HG03175 (cell line): ENCODE measurements at regions not wholly inside any gene's neighbourhood (a gene's known extent, or its start where the extent isn't known, plus 50 kb on each side); places are given as distances from the start of the nearest gene placed in this dataset.
"Not testable (repeated sequence)": the region's sequence is repeated elsewhere in the genome, so short reads cannot be mapped to it uniquely, and the experiment has no call there.

Experiments
- ATAC-seq: cut with Tn5 transposase; IDR thresholded peaks from one replicate; pipeline ENCODE4 v1.9.1; 2021; ENCODE audit warnings: mild to moderate bottlenecking, moderate library complexity; ENCODE audit not compliant: unreplicated experiment

DNA sequence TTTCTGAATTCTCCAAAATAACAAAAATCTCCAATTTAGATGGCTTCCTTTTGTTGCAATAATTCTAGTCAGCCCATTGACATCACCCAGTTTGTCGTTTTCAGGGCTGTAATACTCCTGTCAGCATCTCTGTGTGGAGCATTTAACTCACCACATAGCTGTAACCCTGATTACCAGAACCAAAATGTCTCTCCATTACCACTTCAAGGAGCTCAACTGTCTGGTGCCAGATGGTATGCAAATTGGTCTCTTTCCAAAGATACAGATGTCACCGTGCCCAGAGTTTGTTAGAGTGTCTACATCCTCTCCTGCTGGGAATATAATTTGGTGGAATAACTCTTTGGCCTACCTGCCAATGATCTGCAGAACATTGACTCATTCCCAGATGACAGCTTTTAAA is 350.3 kb upstream of the POT1 start:
- no peak for ATAC-seq

DNA sequence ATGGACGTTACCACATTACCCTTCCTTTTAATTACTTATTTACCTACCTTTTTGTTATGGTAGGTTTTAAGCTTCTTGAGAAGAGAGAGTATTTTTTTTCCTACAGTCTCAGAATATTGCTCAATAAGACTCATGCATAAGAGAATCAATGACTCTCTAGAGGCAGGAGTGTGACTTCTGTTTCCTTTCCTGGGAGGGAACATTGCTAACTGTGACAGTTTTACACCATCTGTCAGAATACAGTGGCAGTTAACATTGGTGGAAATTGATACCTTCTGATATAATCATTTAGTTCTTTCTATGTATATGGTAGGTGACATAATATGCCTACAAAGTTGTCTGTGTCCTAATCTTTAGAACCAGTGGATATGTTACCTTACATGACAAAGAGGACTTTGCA is 348.7 kb upstream of the POT1 start:
- no peak for ATAC-seq

DNA sequence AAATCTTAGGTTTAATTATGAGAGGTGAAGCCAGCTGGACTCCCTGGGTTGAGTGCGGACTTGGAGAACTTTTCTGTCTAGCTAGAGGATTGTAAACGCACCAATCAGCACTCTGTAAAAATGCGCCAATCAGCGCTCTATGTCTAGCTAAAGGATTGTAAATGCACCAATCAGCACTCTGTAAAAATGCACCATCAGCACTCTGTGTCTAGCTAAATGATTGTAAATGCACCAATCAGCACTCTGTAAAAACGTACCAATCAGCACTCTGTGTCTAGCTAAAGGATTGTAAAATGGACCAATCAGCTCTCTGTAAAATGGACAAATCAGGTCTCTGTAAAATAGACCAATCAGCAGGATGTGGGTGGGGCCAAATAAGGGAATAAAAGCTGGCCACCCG is 345.1 kb upstream of the POT1 start:
- ATAC-seq = not testable (repeated sequence)

DNA sequence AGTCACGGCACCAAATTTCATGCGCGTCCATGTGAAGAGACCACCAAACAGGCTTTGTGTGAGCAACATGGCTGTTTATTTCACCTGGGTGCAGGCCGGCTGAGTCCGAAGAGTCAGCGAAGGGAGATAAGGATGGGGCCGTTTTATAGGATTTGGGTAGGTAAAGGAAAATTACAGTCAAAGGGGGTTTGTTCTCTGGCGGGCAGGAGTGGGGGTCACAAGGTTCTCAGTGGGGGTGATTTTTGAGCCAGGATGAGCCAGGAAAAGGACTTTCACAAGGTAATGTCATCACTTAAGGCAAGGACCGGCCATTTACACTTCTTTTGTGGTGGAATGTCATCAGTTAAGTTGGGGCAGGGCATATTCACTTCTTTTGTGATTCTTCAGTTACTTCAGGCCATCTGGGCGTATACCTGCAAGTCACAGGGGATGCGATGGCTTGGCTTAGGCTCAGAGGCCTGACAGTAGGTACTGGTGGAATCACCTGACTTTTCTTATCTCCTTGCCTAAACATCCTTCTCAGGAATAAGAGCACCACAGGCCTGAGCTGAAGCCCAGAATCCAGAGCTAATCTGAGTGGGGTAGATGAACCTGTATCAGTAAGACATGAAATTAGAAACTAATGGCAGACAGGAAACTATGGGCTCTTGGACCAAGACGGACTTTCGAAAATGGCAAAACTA is 334.7 kb upstream of the POT1 start:
- ATAC-seq = not testable (repeated sequence)

DNA sequence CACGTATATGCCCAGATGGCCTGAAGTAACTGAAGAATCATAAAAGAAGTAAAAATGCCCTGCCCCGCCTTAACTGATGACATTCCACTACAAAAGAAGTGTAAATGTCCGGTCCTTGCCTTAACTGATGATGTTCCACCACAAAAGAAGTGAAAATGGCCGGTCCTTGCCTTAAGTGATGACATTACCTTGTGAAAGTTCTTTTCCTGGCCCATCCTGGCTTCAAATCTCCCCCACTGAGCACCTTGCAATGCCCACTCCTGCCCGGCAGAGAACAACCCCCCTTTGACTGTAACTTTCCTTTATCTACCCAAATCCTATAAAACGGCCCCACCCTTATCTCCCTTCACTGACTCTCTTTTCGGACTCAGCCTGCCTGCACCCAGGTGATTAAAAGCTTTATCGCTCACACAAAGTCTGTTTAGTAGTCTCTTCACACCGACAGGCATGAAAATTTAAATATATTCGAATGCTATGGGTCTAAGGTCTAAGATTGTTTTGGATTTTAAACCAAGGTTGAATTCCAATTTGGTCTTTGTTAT is 329.3 kb upstream of the POT1 start:
- ATAC-seq = not testable (repeated sequence)

DNA sequence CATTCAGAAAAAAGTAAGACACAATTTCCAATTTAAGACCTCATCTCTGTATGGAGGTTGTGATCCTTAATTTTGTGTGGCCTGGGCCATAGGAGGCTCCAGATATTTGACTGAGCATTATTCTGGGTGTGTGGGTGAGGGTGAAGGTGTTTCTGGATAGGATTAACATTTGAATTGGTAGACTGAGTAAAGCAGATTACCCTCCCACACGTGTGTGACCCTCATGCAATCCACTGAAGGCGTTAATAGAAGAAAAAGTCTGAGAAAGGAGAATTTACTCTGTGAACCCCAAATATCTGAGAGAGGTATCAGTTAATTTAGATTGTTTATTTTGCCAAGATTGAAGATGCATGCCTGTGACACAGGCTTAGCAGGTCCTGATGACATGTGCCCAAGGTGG is 328.0 kb upstream of the POT1 start:
- ATAC-seq = no peak

DNA sequence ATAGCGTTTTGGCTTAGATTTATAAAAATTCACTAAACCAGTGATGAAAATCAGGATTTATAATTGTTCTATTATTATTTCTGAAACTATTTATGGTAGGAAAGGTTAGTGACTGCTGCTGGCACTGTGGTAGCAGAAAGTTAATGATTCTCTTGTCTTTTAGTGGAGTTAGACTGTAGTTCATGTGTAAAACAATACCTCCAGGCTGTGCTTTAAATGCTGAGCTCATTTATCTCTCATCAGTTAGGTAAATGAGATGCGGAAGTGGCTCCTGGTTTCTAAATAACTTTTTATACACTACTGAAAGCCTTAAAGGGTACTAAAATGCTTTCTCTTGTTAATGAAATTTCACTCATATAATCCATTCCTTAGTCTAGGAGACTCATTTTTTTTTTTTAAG is 326.8 kb upstream of the POT1 start:
- no peak for ATAC-seq

DNA sequence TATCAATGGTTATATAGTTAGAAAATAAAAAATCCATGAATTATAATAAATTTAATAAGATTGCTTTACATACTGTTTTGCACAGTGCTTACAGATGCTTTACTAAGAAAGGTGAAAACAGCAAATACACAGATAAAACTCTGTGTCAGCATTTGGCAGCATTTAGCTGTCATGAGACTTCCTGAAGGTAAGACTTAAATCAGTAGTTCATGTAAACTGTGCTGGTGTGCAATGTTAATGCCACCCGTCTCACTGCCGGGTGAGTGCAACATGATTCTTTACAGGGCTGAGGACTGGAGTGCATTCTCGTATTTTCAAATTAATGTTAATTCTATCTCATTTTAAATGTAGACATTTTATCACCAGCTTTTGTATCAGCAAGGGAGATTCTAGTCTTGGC is 326.2 kb upstream of the POT1 start:
- no peak for ATAC-seq

DNA sequence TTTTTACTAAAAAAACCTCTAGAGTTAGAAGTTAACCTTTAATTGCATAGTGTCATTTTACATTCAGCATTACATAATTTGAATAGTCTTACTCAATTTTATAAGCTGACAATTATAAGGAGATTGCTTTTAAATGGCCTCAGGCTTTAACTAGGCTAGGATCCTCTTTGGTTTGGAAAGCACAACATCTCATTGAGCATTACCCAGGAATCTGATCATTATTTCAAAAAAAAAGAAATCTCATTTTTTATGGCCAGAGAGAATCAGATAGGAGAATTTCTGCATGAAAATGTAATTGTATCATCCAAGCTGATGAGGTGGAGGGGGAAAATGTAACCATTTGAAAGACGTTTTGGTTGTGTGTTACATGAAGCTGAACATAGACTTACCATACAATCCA is 324.9 kb upstream of the POT1 start:
- no peak for ATAC-seq

DNA sequence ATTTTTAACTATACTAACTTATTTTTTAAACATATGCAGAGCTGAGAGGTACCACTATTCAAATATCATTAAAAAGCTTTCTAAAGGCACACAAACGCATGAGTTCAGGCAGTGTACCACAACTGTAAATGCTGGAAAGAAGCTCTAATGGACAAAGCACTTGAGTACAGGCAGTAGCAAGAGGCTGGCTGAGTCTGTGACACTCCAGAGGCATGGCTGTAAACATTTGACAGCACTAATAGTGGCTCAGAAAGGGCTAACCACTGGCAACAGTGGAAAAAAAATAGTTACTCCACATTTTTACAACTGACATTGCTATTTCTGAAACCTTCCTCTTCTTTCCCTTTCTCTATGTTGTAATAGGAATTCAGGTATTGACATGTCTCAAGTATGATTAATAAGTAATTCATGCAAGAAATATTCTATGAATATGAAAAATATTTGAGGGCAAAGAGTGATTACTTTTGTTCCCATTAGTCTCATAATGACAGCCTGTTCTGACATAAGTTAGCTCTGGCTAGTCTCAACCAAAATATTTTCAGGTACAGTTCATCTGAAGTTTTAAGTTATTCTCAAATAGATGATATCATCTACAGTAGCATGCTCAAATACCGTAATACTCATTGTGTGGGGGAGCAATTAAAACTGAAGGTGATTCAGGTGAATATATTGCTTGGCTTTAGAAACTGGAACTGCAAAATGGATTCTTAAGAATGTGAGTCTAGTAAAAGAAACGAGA is 324.0 kb upstream of the POT1 start:
- ATAC-seq = no peak

DNA sequence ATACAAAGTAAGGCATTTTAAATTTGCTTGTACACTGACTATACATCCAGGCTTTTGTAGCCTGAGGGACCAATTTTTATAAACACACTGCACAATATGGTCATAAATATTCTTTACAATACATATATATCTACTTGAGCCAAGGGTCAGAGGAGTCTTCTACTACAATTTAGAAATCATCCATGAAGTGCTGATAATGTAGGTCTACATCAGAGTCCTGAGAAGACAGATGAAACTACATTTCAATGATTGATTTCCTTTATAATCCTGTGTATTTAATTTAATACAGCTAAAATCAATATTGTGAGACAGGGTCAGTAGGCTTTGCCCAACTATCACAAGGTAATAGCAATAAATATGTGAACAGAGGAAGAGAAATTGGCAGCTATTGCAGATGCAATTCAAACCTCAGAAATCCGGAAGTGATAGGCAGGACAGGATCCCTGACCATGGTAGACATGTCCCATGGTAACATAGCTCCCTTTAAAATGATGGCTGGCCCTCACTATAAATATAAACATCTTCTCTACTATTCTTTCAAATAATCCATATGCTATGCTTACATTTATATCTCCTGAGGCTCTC is 318.0 kb upstream of the POT1 start:
- no peak for ATAC-seq

DNA sequence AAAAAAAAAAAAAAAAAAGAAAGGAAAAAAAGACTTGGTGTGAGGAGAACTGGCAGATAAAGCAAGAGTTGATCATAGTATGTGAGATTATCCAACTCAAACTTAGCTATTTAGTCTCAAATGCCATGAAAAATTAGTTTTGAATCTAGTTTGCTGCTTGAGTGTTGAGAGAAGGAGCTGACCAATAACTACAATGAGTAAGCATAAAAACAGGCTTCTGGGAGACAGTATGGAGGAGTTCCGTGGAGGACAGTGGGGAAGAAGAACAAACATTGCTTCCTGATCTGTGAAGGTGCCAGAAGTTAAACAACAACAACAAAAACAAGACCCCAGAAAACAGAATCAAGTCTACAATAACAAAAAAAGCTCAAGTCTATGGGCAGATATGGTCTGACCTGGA is 317.1 kb upstream of the POT1 start:
- ATAC-seq = no peak

DNA sequence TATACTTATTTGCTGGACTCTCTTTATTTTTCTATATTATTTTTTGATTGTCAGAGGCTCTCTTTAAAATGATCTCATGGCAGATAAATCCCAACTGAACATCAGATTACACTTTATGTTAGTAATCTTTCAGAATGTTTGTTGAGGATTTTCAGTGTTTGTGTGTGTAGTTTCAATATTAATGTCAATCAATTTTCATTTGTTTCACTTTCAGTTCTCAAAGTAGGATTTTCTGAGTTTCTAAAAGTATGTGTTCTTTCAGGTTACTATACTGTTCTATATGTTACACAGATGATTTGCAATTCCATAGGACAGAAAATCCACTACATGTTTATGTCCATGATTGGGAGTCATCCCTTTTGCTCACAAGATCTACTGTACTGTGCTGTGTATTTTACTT is 311.9 kb upstream of the POT1 start:
- ATAC-seq = peak; percentile 54

DNA sequence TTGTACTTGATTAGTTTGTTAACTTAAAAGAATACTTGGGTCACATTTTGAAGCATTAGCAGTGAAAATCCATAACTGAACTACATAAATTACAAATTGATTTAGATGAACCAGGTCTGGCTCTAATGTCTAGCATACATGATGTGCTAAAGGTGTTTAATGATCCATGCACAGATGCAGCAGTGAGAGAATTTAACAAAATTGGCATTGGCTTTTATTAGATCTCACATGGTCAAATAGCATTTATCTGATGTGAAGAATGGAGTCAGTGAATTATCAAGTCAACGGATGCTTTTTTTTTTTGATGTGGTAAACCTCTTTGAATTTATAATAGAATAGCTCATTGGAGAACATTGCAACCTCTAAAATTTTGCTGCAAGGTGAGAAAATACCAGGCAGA is 293.0 kb upstream of the POT1 start:
- ATAC-seq = no peak

DNA sequence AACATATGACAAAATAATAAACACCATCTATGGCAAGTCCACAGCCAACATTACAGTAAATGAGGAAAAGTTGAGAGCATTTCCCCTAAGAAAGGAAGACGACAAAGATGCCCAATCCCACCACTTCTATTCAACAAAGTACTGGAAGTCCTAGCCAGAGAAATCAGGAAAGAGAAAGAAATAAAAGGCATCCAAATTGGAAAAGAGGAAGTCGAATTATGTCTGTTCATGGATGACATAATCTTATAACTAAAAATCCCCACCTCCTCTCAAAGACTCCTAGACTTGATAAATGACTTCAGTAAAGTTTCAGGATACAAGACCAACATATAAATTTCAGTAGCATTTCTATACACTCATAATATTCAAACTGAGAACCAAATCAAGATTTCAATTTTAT is 288.5 kb upstream of the POT1 start:
- ATAC-seq = no peak

DNA sequence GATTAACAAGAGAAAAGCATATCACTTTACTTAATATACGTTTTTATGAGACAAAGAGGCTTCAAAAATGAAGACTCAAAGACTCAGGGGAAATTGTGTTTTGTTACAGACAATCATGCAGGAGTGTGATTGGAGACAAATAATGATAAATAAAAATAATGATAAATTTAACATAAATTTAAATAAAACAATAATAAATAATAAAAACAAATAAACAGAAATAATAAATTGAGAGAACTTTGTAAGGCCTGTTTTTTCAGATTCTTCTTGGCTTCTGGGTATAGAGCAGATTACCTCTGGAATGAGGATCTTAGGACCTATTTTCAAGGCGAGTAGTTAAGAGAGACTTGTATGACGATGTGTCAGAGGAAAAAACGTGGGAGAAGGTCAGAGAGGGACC is 271.4 kb upstream of the POT1 start:
- no peak for ATAC-seq

DNA sequence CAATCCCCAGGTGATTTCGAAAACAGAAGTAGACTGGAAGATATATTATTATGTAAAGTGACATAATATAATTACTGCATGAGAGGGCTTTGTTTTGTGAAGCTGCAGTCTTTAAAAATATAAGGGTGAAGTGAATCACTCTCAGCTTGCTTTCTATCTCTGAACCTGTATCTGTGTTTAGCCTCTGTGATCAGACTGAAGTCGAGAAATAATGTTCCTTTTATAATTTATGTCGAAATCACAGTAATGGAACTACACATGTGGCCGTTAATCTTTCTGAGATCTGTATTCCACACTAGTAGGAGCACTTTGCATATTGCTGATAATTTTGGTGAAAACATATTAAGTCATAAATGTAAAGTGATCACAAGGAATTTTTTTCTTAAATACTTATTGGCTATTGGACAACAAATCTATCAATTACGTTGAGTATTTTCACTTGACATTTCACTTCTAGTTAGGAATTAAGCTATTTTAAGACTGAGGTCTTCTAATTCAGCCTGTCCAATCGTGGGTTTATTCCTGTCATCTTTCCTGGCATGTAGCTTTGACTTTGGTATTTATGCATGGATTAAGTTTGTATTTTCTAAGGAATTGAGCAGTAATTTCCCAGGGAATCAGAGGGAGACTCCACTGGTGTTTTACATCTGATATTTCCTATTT is 268.2 kb upstream of the POT1 start:
- ATAC-seq = no peak

DNA sequence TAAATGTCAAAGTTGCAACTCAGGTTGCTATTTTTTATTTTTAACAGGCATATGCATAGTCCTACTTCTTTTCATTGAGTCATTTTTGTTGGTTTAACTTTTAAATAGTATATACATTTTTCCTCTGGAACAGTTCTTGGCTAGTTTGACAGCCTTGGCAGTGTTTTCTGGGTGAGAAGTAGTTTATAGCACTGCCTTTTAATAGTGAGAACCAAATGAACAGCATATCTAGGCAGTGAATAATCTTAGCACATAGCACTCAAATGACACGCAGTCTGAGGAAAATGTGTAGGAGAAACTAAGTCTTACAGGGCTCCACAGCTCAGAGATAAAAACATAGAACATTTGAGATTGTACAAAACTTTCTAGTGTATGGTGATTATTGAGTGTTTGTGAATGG is 265.5 kb upstream of the POT1 start:
- ATAC-seq = no peak

DNA sequence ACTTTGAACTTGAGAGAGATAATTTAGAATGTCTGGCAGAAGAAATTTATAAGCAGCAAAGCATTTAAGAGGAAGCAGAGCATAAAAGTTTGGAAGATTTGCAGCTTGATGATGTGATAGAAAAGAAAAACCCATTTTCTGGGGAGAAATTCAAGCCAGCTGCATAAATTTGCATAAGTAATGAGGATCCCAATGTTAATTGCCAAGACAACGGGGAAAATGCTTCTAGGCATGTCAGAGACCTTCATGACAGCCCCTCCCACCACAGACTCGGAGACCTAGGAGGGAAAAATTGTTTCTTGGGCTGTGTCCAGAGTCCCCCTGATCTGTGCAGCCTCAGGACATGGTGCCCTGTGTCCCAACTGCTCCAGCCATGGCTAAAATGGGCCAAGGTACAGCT is 263.6 kb upstream of the POT1 start:
- ATAC-seq = no peak

DNA sequence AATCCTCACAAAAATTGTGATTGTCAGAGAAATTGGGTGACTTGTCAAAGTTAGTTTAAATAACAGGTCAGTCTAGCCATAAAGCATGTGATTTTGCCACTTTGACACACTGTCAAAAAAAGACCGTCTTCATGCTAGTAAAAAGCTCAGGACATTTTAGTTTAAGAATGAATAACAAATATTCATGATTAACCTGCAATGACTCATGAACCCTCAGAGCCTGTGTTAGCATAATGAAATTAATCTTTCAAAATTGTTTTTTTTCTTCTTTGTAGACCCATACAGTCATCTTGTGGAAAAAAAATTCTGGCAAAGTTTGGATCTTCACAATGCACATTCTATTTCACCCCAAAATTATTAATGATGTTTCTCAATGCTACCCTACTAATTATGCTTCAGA is 255.2 kb upstream of the POT1 start:
- no peak for ATAC-seq

DNA sequence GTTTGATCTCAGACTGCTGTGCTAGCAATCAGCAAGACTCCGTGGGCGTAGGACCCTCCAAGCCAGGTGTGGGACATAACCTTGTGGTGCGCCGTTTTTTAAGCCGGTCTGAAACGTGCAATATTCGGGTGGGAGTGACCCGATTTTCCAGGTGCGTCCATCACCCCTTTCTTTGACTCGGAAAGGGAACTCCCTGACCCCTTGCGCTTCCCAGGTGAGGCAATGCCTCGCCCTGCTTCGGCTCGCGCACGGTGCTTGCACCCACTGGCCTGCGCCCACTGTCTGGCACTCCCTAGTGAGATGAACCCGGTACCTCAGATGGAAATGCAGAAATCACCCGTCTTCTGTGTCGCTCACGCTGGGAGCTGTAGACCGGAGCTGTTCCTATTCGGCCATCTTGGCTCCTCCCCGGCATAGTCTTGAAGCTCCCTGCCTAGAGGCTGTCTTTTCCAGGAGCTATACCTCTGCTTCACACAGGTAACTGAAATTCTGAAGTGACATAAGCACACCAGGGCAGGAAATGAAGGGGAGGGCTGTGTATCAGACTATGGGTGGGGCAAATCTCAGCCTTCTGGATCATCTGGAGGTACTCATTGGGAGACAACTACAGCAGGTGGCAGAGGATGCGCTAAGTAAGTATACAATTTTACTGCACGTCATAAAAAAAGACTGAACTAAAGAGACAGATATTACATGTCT is 252.1 kb upstream of the POT1 start:
- not testable (repeated sequence) for ATAC-seq
